ENCODE measurements at regions not wholly inside any gene's neighbourhood (a gene's known extent, or its start where the extent isn't known, plus 50 kb on each side); places are given as distances from the start of the nearest gene placed in this dataset.

GRCh38 chr18:43949291-43949690, 672.0 kb upstream of the SYT4 start:
- intact Hi-C loops (cut with micrococcal nuclease; ENCODE audit: unreplicated experiment) = no loop called here
- no TSS peak for BruUV-seq (replicated peaks)
- no peak for DNase-seq
- Mint-ChIP-seq H3K9me3 (ENCODE audit: low read depth, unreplicated experiment) (peaks cover 7% of the 10 kb centered on the region), H3K36me3 (ENCODE audit: insufficient read depth, unreplicated experiment) (no peaks in the 10 kb centered on the region), H3K4me1 (ENCODE audit: low read depth, unreplicated experiment) (no peaks in the 10 kb centered on the region), H3K27me3 (ENCODE audit: unreplicated experiment) (no peaks in the 10 kb centered on the region), H3K4me3 (ENCODE audit: low read depth, unreplicated experiment) (no peak overlapping the region), H3K27ac (ENCODE audit: unreplicated experiment) (no peak overlapping the region)
- CTCF ChIA-PET = no interaction called here
- TF ChIP-seq, protein P1, sequence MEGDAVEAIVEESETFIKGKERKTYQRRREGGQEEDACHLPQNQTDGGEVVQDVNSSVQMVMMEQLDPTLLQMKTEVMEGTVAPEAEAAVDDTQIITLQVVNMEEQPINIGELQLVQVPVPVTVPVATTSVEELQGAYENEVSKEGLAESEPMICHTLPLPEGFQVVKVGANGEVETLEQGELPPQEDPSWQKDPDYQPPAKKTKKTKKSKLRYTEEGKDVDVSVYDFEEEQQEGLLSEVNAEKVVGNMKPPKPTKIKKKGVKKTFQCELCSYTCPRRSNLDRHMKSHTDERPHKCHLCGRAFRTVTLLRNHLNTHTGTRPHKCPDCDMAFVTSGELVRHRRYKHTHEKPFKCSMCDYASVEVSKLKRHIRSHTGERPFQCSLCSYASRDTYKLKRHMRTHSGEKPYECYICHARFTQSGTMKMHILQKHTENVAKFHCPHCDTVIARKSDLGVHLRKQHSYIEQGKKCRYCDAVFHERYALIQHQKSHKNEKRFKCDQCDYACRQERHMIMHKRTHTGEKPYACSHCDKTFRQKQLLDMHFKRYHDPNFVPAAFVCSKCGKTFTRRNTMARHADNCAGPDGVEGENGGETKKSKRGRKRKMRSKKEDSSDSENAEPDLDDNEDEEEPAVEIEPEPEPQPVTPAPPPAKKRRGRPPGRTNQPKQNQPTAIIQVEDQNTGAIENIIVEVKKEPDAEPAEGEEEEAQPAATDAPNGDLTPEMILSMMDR (IDR thresholded peaks at IDR 0.05; ENCODE audit: unreplicated experiment) = no peak

GRCh38 chr18:43950062-43950461, 672.8 kb upstream of the SYT4 start:
- no peaks in the 10 kb centered on the region for H3K27me3 Mint-ChIP-seq (ENCODE audit: unreplicated experiment)

DNA sequence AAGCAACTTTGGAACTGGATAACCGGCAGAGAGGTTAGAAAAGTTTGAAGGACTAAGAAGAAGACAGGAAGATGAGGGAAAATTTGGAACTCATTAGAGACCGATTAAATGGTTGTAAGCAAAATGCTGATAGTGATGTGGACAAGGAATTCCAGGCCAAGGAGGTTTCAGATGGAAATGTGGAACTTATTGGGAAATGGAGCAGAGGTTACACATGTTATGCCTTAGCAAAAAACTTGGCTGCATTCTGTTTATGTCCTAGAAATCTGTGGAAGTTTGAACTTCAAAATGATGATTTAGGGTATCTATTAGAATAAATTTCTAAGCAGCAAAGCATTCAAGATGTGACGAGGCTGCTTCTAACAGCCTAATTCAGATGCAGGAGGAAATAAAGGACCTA, 675.1 kb upstream of the SYT4 start:
- Mint-ChIP-seq H3K27me3 (ENCODE audit: unreplicated experiment) (no peaks in the 10 kb centered on the region), H3K27ac (ENCODE audit: unreplicated experiment) (no peak overlapping the region), H3K36me3 (ENCODE audit: insufficient read depth, unreplicated experiment) (no peaks in the 10 kb centered on the region), H3K4me1 (ENCODE audit: low read depth, unreplicated experiment) (no peaks in the 10 kb centered on the region), H3K9me3 (ENCODE audit: low read depth, unreplicated experiment) (peaks cover 10% of the 10 kb centered on the region), H3K4me3 (ENCODE audit: low read depth, unreplicated experiment) (no peak overlapping the region)
- no peak for DNase-seq
- no TSS peak for BruUV-seq (replicated peaks)
- TF ChIP-seq, protein P1 (IDR thresholded peaks at IDR 0.05; ENCODE audit: unreplicated experiment) = no peak
- CTCF ChIA-PET = no interaction called here
- intact Hi-C loops (cut with micrococcal nuclease; ENCODE audit: unreplicated experiment) = no loop called here

More at GRCh38 chr18:43950062-43950461, 672.8 kb upstream of the SYT4 start:
- intact Hi-C loops (cut with micrococcal nuclease; ENCODE audit: unreplicated experiment) = no loop called here
- DNase-seq = no peak
- Mint-ChIP-seq H3K4me1 (ENCODE audit: low read depth, unreplicated experiment) (no peaks in the 10 kb centered on the region), H3K4me3 (ENCODE audit: low read depth, unreplicated experiment) (no peak overlapping the region), H3K9me3 (ENCODE audit: low read depth, unreplicated experiment) (peaks cover 10% of the 10 kb centered on the region), H3K36me3 (ENCODE audit: insufficient read depth, unreplicated experiment) (no peaks in the 10 kb centered on the region), H3K27ac (ENCODE audit: unreplicated experiment) (no peak overlapping the region)
- TF ChIP-seq, protein P1 (IDR thresholded peaks at IDR 0.05; ENCODE audit: unreplicated experiment) = no peak
- BruUV-seq (replicated peaks) = no TSS peak
- CTCF ChIA-PET = no interaction called here

GRCh38 chr18:43961722-43962121, 684.4 kb upstream of the SYT4 start:
- CTCF ChIA-PET = interaction anchor here (0.6 to 1.0 kb wide), 5 partner anchors 37 to 749 kb away, joined by 3 to 4 read pairs (median 3); no protein-coding TSS in a partner anchor
- intact Hi-C loops (cut with micrococcal nuclease; ENCODE audit: unreplicated experiment) = loop anchor here (5.0 kb wide), 2 partner anchors 116 to 161 kb away; no protein-coding TSS in a partner anchor
- TF ChIP-seq, protein P1 (IDR thresholded peaks at IDR 0.05; ENCODE audit: unreplicated experiment) = no peak
- Mint-ChIP-seq H3K27me3 (ENCODE audit: unreplicated experiment) (no peaks in the 10 kb centered on the region), H3K36me3 (ENCODE audit: insufficient read depth, unreplicated experiment) (peaks cover 4% of the 10 kb centered on the region), H3K9me3 (ENCODE audit: low read depth, unreplicated experiment) (no peaks in the 10 kb centered on the region), H3K27ac (ENCODE audit: unreplicated experiment) (peak overlapping the region; percentile 86), H3K4me3 (ENCODE audit: low read depth, unreplicated experiment) (peak overlapping the region; percentile 29), H3K4me1 (ENCODE audit: low read depth, unreplicated experiment) (peaks cover 9% of the 10 kb centered on the region)
- DNase-seq = peak; percentile 12
- no TSS peak for BruUV-seq (replicated peaks)
